ENCODE measurements at regions not wholly inside any gene's neighbourhood (a gene's known extent, or its start where the extent isn't known, plus 50 kb on each side); places are given as distances from the start of the nearest gene placed in this dataset.

- H3K9me3 ChIP-seq: no peaks in the 10 kb centered on the region
- no peak for ATAC-seq
- intact Hi-C loops (cut with DNase I): no loop called here
These were observed 116.0 kb upstream of the NEO1 start for GRCh38 chr15:72936237-72936636.

GRCh38 chr15:72935521-72935920 is 116.7 kb upstream of the NEO1 start:
- Histone ChIP-seq H3K36me3 (no peaks in the 10 kb centered on the region), H3K27me3 (peaks cover 0 to 20% (median 15%) of the 10 kb centered on the region in 7 donors), H3K9me3 (no peaks in the 10 kb centered on the region), H3K27ac (no peak overlapping the region), H3K4me1 (no peaks in the 10 kb centered on the region), H3K4me3 (no peak overlapping the region)
- TF ChIP-seq CTCF (IDR thresholded peaks at IDR 0.05): no peak
- no peak for DNase-seq
- ATAC-seq: no peak
- intact Hi-C loops (cut with DNase I): no loop called here
- 57 to 77% methylated on average over 2 of the region's 2 CpGs for WGBS, 2 donors

More at GRCh38 chr15:72936237-72936636, 116.0 kb upstream of the NEO1 start:
- peaks cover 0 to 18% (median 14%) of the 10 kb centered on the region in 7 donors for H3K27me3 ChIP-seq
- H3K4me1 ChIP-seq: no peaks in the 10 kb centered on the region
- H3K27ac ChIP-seq: no peak overlapping the region
- H3K4me3 ChIP-seq: no peak overlapping the region
- no peak for TF ChIP-seq CTCF (IDR thresholded peaks at IDR 0.05)
- no peaks in the 10 kb centered on the region for H3K36me3 ChIP-seq
- WGBS, 2 donors: 92% methylated on average over 4 of the region's 4 CpGs
- no peak for DNase-seq

GRCh38 chr15:72934921-72935320 is 117.3 kb upstream of the NEO1 start:
- WGBS, 2 donors: 98% methylated on average over 4 of the region's 4 CpGs
- Histone ChIP-seq H3K27ac (no peak overlapping the region), H3K9me3 (no peaks in the 10 kb centered on the region), H3K27me3 (peaks cover 0 to 20% (median 15%) of the 10 kb centered on the region in 7 donors), H3K4me1 (no peaks in the 10 kb centered on the region), H3K4me3 (no peak overlapping the region), H3K36me3 (no peaks in the 10 kb centered on the region)
- no peak for ATAC-seq
- DNase-seq: no peak
- TF ChIP-seq CTCF (IDR thresholded peaks at IDR 0.05): no peak
- intact Hi-C loops (cut with DNase I): no loop called here

- Histone ChIP-seq H3K36me3 (no peaks in the 10 kb centered on the region), H3K27ac (no peak overlapping the region), H3K4me1 (no peaks in the 10 kb centered on the region), H3K27me3 (peaks cover 0 to 20% (median 15%) of the 10 kb centered on the region in 7 donors), H3K9me3 (no peaks in the 10 kb centered on the region), H3K4me3 (no peak overlapping the region)
- intact Hi-C loops (cut with DNase I): no loop called here
- TF ChIP-seq CTCF (IDR thresholded peaks at IDR 0.05): no peak
- no peak for DNase-seq
- ATAC-seq: no peak
- 61 to 66% methylated on average over 3 of the region's 3 CpGs for WGBS, 2 donors
These were observed 118.3 kb upstream of the NEO1 start for GRCh38 chr15:72933976-72934375.
